Islet precursor cell (in vitro differentiated cells): ENCODE measurements at regions not wholly inside any gene's neighbourhood (a gene's known extent, or its start where the extent isn't known, plus 50 kb on each side); places are given as distances from the start of the nearest gene placed in this dataset.
A peak's percentile ranks its signal among the peaks of the same experiment; 100 is the strongest.
"Not testable (repeated sequence)": the region's sequence is repeated elsewhere in the genome, so short reads cannot be mapped to it uniquely, and the experiment has no call there.

Experiments
- DNase-seq: peaks from one replicate; pipeline ENCODE4 v3.0.0-alpha.2; 2018

- no peak for DNase-seq
These were observed 247.6 kb upstream of the PROK2 start for GRCh38 chr3:72032441-72033135.

DNA sequence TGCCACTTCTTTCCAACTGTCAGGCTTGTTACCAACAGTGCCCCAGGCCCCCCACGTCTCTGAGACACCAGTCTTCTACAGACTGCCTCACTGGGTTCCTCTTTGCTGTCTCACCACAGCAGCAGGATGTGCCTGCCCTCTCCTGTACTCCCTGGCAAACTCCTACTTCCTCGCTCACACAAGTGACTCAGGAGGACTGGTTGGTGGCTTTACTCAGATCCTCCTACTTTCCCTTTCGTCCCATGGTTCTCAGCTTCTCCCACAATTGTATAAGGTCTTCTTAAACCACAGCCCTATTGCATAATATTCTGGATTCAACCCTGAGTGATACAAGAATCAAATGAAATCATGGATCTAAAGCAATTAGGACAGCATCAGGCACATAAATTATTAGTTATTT is 246.6 kb upstream of the PROK2 start:
- peak; percentile 60 for DNase-seq

GRCh38 chr3:72030296-72030695 is 245.3 kb upstream of the PROK2 start:
- DNase-seq, result not testable (repeated sequence)

- peak; percentile 94 for DNase-seq
These were observed 243.8 kb upstream of the PROK2 start for GRCh38 chr3:72028726-72029125.

DNA sequence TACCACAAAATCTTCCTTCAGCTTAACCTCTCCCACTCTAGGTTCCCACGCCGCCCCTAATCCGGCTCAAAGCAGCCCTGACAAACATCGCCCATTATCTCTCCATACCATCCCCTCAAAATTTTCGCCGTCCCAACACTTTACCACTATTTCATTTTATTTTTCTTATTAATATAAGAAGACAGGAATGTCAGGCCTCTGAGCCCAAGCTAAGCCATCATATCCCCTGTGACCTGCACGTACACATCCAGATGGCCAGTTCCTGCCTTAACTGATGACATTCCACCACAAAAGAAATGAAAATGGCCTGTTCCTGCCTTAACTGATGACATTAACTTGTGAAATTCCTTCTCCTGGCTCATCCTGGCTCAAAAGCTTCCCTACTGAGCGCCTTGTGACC is 243.4 kb upstream of the PROK2 start:
- not testable (repeated sequence) for DNase-seq

DNA sequence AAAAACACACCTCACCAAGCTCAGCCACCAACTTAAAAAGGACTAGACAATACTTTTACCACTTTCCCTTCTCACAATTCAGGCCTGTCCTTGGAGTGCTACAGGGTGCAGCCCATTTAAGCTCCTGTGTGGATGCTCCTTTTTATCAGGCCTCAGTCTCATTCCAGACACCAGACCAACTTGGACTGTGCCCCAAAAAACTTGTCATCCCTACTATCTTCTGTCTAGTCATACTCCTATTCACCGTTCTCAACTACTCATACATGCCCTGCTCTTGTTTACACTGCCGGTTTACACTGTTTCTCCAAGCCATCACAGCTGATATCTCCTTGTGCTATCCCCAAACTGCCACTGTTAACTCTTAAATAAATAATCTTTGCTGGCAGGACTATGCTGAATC is 242.8 kb upstream of the PROK2 start:
- DNase-seq, result not testable (repeated sequence)

- no peak for DNase-seq
These were observed 237.1 kb upstream of the PROK2 start for GRCh38 chr3:72022027-72022426.

DNA sequence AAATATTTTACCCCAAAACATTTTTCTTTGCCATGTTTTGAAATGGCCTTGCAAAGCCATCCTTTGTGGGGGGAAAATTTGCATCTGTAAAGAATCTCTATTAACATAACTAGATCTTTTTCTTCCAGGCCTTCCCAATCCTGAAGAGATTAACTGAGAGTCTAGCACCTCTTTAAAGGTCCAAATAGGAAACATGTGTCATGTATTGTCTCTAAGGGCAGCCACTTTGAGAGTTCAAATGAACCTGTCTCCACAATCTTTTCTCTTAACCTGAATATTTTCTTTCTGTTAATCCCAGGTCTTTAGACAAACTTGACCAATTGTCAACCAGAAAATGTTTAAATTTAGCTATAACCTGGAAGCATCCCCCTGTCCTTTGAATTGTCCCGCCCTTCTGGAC is 236.6 kb upstream of the PROK2 start:
- no peak for DNase-seq

DNA sequence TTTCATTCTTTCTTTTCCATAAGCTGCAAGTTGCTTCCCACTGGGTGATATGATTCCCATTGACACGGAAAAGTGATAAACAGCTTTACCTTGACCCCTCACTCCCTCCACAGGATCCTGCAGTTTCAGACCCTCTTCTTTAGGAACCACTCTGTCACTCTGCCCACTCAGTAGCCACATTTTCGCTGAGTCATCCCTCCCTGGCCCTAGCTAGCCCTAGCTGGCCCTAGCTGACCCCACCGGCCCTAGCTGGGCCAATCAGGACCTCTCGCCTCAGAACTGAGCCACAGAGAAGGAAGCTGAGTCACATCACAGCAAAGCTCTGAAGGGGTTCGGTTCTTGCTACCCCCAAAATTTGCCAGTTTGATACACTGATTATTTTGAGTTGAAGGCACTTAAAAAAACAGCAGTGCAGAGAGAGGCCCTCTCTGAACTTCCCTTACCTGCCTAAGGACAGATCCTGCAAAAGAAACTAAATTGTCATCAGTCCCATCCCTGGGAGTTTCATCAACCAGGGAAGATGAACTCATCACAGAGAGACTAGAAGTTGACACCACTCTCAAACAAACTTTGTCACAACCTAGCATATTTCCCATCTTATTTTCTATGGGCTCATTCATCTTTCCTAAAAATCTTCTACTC is 233.5 kb upstream of the PROK2 start:
- peak; percentile 71 for DNase-seq

DNA sequence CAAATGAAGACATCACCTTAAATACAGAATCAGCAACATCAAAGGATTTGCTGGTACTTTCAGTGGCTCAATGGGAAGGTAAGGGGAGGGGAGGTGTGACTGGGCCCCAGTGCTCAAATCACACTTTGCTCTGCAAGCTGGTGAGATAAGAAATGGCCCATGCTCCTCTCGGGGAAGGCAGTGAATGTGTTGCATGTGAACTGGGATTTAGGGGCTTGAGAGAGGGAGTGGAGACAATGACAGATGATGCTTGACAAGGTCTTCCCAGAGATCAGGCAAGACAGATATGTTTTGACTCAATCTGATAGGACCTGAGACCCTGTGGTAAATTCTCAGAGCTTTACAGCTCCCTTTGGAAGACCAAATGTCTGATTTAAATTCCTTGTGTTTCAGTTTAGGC is 233.0 kb upstream of the PROK2 start:
- no peak for DNase-seq

- DNase-seq, result no peak
These were observed 232.4 kb upstream of the PROK2 start for GRCh38 chr3:72017311-72017710.

GRCh38 chr3:72015463-72015862 is 230.5 kb upstream of the PROK2 start:
- no peak for DNase-seq

DNA sequence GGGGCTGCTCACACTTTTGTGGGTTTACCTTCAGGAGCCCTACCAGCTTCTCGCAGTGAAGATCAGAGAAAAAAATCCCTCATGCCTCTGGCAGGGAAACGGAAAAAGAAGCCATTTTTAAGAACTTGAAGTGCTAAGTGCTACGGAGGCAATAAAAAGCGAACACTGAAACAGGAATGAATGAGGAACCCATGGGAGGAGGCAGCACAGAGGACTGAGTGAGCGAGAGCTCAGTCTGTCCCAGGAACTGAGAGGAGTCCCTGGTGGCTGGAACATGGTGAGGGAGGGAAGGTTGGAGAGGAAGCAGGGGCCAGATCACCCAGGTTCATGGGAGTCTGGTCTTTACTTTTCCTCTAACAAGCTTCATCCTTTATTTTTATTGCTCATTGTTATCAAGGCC is 228.1 kb upstream of the PROK2 start:
- DNase-seq, result no peak

GRCh38 chr3:72012363-72012762 is 227.4 kb upstream of the PROK2 start:
- no peak for DNase-seq

GRCh38 chr3:72011485-72011884 is 226.5 kb upstream of the PROK2 start:
- no peak for DNase-seq

GRCh38 chr3:72009851-72010443 is 225.0 kb upstream of the PROK2 start:
- no peak for DNase-seq

DNA sequence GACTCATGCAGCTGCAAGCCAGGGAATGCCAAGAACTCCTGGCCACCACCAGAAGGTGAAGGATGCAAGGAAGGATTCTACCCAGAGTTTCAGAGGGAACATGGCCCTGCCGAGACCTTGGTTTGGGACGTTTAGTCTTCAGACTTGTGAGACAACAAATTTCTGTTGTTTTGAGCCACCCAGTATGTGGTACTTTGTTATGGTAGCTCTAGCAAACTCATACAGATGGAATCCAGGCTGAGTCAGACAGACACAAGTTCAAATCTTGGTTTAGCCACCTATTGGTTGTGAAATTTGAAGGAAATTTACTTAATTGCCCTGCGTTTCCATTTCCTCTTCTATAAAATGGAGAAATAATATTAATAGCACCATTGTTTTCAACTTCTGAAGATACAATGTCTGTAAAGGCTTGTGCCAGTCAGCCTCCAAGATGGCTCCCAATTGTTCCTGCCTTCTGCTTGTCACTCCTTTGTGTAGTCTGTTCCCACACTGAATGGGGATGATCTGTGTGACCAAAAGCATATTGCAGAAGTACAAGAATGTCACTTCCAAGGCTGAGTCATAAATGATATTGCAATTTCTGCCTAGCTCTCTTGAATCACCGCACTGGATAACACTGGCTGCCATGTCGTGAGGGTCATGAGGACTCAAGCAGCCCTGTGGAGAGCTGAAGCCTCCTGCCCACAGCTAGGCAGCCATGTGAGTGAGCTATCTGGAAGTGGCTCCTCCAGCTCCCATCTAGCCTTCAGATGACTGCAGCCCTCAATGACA is 223.5 kb upstream of the PROK2 start:
- DNase-seq, result no peak

DNA sequence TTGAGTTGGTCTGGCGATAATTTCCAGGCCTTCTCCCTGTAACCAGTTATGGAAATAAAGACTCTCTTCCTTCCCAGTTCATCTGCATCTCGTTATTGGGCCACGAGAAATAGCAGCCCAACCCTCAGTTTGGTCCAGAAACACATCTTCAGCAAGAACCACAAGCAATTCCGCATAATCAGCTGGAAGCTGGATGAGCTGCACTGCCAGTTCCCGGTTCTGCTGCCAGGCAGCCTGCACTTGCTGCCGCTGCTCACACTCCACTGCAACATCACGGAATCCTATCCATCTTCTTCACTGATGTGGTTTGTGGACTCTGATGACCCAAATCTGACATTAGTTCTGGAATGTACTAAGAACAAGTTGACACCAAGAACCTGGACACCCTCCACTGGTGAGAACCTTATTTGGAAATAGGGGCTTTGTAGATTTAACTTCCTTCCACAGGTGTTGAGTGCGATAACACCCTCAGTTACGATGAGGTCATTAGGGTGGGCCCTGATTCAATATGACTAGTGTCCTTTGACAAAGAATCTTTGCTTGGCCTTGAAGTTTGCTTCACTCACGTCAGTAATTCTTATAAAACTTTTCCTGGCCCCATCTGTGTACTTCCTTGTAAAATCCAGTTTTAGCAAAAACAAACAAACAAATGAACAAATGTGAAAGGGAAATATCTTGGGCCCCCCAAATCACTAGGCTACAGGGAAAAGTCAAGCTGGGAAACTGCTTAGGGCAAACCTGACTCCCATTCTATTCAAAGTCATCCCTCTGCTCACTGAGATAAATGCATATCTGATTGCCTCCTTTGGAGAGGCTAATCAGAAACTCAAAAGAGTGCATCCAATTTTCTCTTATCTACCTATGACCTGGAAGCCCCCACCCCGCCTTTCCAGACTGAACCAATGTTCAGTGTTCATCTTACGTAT is 221.9 kb upstream of the PROK2 start:
- DNase-seq, result no peak

GRCh38 chr3:72004749-72005292 is 219.9 kb upstream of the PROK2 start:
- DNase-seq, result no peak

DNA sequence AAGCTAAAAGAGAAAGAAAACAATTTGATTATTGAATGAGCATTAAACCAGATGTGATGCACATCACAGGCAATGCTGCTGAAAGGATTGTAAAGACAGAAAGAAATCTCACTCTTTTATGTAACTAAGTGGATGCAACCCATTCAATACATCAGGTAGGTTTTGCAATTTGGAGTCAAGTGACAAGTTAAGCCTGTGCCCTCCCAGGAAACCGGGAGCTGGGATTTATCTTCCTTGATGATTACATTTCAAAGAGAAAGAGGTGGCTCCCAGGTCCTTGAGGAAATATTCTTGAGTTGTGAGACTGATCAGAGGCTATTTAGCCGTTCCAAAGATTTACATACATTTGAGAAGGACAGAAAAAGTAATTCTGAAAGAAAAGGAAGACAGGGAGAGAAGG is 219.0 kb upstream of the PROK2 start:
- DNase-seq, result no peak

- DNase-seq, result no peak
These were observed 216.8 kb upstream of the PROK2 start for GRCh38 chr3:72001758-72002157.

- no peak for DNase-seq
These were observed 214.2 kb upstream of the PROK2 start for GRCh38 chr3:71998995-71999673.
